Peyer's patch (tissue), 4 donors: ENCODE measurements at regions not wholly inside any gene's neighbourhood (a gene's known extent, or its start where the extent isn't known, plus 50 kb on each side); places are given as distances from the start of the nearest gene placed in this dataset.

Experiments
- DNase-seq, 3 donors: peaks; one replicate each; pipeline ENCODE4 v3.0.0-alpha.2; 2017 to 2019
- H3K27ac ChIP-seq, 4 donors: fragments of 200-600 bp; sonication (generic); one replicate each; pipeline ENCODE4 v1.5.1; 2016 to 2019
- H3K27me3 ChIP-seq, 2 donors: fragments of 200-600 bp; sonication (generic); one replicate each; pipeline ENCODE4 v1.5.1; 2019
- H3K36me3 ChIP-seq, 3 donors: fragments of 200-600 bp; sonication (generic); one replicate each; pipeline ENCODE4 v1.5.1; 2016 to 2019
- H3K4me1 ChIP-seq, 4 donors: fragments of 200-600 bp; sonication (generic); one replicate each; pipeline ENCODE4 v1.5.1; 2016 to 2019
- H3K4me3 ChIP-seq, 4 donors: fragments of 200-600 bp; sonication (generic); 1 replicate in 3 of 4; 2 replicates in 1 of 4; pipeline ENCODE4 v1.5.1; 2016 to 2019; ENCODE audit warnings: mild to moderate bottlenecking in 1 of 4
- H3K9me3 ChIP-seq, 4 donors: fragments of 200-600 bp; sonication (generic); one replicate each; pipeline ENCODE4 v1.5.1; 2016 to 2019; ENCODE audit warnings: mild to moderate bottlenecking in 1 of 4
- POLR2A ChIP-seq, 2 donors: fragments of 450-650 bp; IDR thresholded peaks; one replicate each; pipeline ENCODE4 v1.5.1; 2017; ENCODE audit warnings: antibody characterized with exemption in 2 of 2, mild to moderate bottlenecking in 2 of 2, moderate library complexity in 2 of 2
- TF ChIP-seq, protein P1 (sequence below), 6 experiments: fragments of 450-650 bp in 4 of 6; fragments of 200-600 bp in 2 of 6; sonication (generic) in 1 of 6; IDR thresholded peaks; one replicate each; pipeline ENCODE4 v1.5.1; 2017 to 2019; ENCODE audit warnings: antibody characterized with exemption in 6 of 6, mild to moderate bottlenecking in 3 of 6, moderate library complexity in 1 of 6

GRCh38 chr13:47457626-47458025, 543.4 kb downstream of the SUCLA2 start:
- TF ChIP-seq, protein P1, sequence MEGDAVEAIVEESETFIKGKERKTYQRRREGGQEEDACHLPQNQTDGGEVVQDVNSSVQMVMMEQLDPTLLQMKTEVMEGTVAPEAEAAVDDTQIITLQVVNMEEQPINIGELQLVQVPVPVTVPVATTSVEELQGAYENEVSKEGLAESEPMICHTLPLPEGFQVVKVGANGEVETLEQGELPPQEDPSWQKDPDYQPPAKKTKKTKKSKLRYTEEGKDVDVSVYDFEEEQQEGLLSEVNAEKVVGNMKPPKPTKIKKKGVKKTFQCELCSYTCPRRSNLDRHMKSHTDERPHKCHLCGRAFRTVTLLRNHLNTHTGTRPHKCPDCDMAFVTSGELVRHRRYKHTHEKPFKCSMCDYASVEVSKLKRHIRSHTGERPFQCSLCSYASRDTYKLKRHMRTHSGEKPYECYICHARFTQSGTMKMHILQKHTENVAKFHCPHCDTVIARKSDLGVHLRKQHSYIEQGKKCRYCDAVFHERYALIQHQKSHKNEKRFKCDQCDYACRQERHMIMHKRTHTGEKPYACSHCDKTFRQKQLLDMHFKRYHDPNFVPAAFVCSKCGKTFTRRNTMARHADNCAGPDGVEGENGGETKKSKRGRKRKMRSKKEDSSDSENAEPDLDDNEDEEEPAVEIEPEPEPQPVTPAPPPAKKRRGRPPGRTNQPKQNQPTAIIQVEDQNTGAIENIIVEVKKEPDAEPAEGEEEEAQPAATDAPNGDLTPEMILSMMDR (IDR thresholded peaks at IDR 0.05): no peak
- TF ChIP-seq POLR2A (IDR thresholded peaks at IDR 0.05): no peak
- Histone ChIP-seq H3K27me3 (no peaks in the 10 kb centered on the region), H3K4me3 (no peak overlapping the region), H3K27ac (no peak overlapping the region), H3K4me1 (no peaks in the 10 kb centered on the region), H3K36me3 (no peaks in the 10 kb centered on the region), H3K9me3 (no peaks in the 10 kb centered on the region)
- no peak for DNase-seq

DNA sequence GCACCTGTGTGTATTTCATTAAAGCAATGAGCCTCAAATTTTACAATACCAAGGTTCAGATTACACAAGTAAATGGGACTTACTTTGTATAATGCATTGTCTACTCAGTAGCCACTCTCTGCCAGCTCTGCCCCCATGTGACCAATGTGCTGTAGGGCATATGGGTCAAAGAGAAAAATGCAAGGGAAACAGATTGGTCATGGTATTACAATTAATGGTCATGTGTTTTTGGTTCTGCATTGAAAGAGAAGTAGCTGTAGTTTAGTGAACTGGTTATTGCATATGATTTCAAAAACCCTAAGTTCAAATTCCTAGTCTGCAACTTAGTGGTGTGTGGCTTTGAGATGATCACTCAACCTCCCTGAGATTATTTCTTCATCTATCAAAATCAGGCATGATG, 545.4 kb downstream of the SUCLA2 start:
- H3K4me1 ChIP-seq: no peaks in the 10 kb centered on the region
- no peaks in the 10 kb centered on the region for H3K9me3 ChIP-seq
- DNase-seq: no peak
- TF ChIP-seq POLR2A (IDR thresholded peaks at IDR 0.05): no peak
- TF ChIP-seq, protein P1 (IDR thresholded peaks at IDR 0.05): no peak
- H3K36me3 ChIP-seq: no peaks in the 10 kb centered on the region
- no peak overlapping the region for H3K27ac ChIP-seq
- H3K4me3 ChIP-seq: no peak overlapping the region
- no peaks in the 10 kb centered on the region for H3K27me3 ChIP-seq

DNA sequence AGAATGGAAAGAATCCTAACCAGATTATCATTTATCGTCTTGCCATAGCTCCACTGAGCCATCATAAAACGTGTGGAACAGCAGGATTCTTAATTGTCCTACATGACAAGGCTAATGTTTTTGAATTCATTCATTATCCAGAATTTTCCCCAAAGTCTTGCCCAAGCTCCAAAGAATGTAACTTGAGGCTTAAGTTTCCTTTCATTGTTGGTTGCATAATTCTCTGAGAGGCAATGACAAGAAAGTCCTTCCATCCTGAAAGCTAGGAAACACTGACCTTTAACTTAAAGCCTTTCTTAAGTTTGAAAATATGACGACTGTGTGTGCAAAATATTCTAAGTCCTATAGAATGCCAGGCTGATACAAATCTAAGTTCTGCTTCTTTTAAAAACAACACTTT, 546.1 kb downstream of the SUCLA2 start:
- Histone ChIP-seq H3K27ac (no peak overlapping the region), H3K36me3 (no peaks in the 10 kb centered on the region), H3K4me1 (no peaks in the 10 kb centered on the region), H3K9me3 (no peaks in the 10 kb centered on the region), H3K4me3 (no peak overlapping the region), H3K27me3 (no peaks in the 10 kb centered on the region)
- no peak for DNase-seq
- TF ChIP-seq POLR2A (IDR thresholded peaks at IDR 0.05): no peak
- TF ChIP-seq, protein P1 (IDR thresholded peaks at IDR 0.05): no peak

DNA sequence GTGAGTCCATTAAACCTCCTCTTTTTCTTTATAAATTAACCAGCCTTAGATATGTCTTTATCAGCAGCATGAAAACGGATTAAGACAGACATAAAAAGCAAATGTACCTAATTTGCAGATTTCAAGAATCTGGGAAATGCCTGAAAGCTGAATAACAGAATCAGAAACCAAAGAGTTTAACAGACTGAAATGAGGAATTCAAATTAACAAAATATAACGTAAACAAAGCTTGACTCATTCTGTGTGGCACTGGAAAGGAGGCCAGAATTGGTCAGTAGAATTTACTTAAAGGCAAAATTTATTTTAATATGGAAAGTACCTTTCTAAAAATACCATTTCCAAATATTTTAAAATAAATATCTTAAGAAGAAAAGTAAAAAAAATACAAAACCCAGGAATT, 540.6 kb upstream of the HTR2A start:
- Histone ChIP-seq H3K9me3 (no peaks in the 10 kb centered on the region), H3K27me3 (no peaks in the 10 kb centered on the region), H3K4me1 (no peaks in the 10 kb centered on the region), H3K36me3 (no peaks in the 10 kb centered on the region), H3K27ac (no peak overlapping the region), H3K4me3 (no peak overlapping the region)
- no peak for DNase-seq
- TF ChIP-seq, protein P1 (IDR thresholded peaks at IDR 0.05): no peak
- TF ChIP-seq POLR2A (IDR thresholded peaks at IDR 0.05): no peak

DNA sequence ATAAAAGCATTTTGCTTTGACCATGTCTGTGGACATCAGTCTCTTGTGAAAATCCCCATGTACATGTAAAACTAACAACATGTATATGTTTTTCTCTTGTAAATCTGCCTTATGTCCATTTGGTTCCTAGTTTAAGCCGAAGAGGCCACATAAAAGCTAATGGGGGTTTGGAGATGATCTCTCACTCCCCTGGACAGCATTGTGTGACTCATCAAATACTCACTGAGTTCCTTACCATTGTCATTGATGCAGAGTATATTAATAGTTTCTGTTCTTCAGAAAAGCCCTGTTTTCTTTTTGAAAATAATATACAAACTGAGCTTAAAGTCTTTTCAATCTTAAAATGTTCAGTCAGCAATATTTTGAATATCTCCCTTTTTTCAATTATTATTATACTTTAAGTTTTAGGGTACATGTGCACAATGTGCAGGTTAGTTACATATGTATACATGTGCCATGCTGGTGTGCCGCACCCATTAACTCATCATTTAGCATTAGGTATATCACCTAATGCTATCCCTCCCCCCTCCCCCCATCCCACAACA, 536.7 kb upstream of the HTR2A start:
- no peak for DNase-seq
- no peaks in the 10 kb centered on the region for H3K9me3 ChIP-seq
- TF ChIP-seq, protein P1 (IDR thresholded peaks at IDR 0.05): no peak
- TF ChIP-seq POLR2A (IDR thresholded peaks at IDR 0.05): no peak
- H3K27me3 ChIP-seq: no peaks in the 10 kb centered on the region
- no peaks in the 10 kb centered on the region for H3K36me3 ChIP-seq
- no peak overlapping the region for H3K4me3 ChIP-seq
- H3K27ac ChIP-seq: no peak overlapping the region
- no peaks in the 10 kb centered on the region for H3K4me1 ChIP-seq
